HUES6 (cell line): ENCODE measurements at regions not wholly inside any gene's neighbourhood (a gene's known extent, or its start where the extent isn't known, plus 50 kb on each side); places are given as distances from the start of the nearest gene placed in this dataset.

Experiments used
- H3K27ac ChIP-seq: 2 replicates; pipeline ENCODE4 v1.7.0; 2013; ENCODE audit warnings: low read depth, mild to moderate bottlenecking, low read length, inconsistent platforms
- H3K27me3 ChIP-seq: 2 replicates; pipeline ENCODE4 v1.6.1; 2013; ENCODE audit warnings: low read length; ENCODE audit not compliant: control insufficient read depth, insufficient read depth
- H3K36me3 ChIP-seq: 2 replicates; pipeline ENCODE4 v1.6.1; 2013; ENCODE audit warnings: low read length; ENCODE audit not compliant: control insufficient read depth, insufficient read depth
- H3K4me1 ChIP-seq: 2 replicates; pipeline ENCODE4 v1.6.1; 2013; ENCODE audit warnings: low read length; ENCODE audit not compliant: control insufficient read depth, insufficient read depth
- H3K4me3 ChIP-seq: 2 replicates; pipeline ENCODE4 v1.5.1; 2013; ENCODE audit warnings: low read depth, low read length
- H3K9ac ChIP-seq: one replicate; pipeline ENCODE4 v1.6.1; 2013; ENCODE audit warnings: mild to moderate bottlenecking, low read length
- H3K9me3 ChIP-seq: 2 replicates; pipeline ENCODE4 v1.6.1; 2013; ENCODE audit warnings: low read depth, low read length; ENCODE audit not compliant: control insufficient read depth, insufficient read depth

DNA sequence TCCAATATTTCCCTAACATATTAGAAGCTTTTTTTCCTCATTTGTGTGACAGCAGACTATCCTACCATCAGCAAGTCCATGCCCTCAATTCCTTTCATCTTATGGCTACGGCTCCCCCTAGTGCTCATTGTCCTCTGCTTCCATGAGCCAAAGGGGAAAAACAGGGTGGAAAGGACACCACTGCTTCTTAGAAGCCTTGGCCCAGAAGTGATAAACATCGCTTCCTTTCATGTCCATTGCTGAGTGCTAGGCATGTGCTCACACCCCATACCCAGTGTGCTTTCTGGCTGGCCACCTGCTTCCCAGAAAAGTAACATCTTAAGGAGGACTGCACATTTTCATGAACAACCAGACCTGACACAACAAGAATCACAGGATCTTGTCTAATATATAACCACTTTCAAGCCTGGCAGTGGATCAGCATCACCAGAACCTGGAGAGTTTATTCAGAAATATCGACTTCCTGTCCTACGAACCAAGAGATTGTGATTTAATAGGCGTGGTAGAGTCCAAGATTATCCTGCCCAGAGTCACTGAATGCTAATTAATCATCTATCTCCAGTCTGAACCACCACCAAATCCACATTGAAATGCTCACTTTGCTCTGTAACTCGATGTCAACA, 650.5 kb upstream of the SORCS1 start:
- no peaks in the 10 kb centered on the region for H3K36me3 ChIP-seq
- no peak overlapping the region for H3K9ac ChIP-seq
- H3K27ac ChIP-seq = no peak overlapping the region
- H3K4me1 ChIP-seq = no peaks in the 10 kb centered on the region
- no peaks in the 10 kb centered on the region for H3K9me3 ChIP-seq
- H3K4me3 ChIP-seq = no peak overlapping the region
- H3K27me3 ChIP-seq = no peaks in the 10 kb centered on the region

DNA sequence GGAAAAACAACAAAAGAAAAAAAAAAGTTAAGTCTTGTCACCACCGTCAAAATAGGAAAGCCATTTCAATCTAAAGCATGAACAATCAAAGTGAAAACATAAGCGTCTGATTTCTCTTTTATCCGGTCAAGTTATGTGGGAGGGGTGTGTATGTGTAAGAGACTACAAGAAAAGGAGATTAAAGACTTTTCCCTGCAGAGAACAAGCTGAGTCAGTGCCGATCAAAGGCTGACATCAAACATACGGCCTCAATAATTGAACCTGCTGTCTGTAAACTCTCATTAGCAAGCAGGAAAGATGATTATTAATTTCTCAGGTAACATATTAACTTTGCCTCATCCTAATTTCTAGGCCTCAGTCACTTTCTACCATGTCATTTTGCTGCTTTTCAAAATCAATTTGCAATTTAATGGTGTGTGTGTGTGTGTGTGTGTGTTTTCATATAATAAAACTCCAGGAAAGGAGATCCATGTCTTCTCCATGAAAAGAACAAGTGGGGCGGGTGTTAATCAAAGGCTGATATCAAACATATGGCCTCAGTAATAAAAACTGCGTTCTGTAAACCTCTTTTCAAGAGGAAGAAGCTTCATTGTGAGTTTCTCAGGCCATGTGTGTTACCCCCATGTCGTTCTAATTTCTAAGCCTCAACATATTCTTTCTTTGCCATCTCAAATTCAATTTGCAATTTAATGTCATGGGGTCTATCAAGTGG, 649.1 kb upstream of the SORCS1 start:
- no peaks in the 10 kb centered on the region for H3K4me1 ChIP-seq
- H3K36me3 ChIP-seq = no peaks in the 10 kb centered on the region
- H3K27me3 ChIP-seq = no peaks in the 10 kb centered on the region
- H3K27ac ChIP-seq = no peak overlapping the region
- no peaks in the 10 kb centered on the region for H3K9me3 ChIP-seq
- H3K9ac ChIP-seq = no peak overlapping the region
- H3K4me3 ChIP-seq = no peak overlapping the region

DNA sequence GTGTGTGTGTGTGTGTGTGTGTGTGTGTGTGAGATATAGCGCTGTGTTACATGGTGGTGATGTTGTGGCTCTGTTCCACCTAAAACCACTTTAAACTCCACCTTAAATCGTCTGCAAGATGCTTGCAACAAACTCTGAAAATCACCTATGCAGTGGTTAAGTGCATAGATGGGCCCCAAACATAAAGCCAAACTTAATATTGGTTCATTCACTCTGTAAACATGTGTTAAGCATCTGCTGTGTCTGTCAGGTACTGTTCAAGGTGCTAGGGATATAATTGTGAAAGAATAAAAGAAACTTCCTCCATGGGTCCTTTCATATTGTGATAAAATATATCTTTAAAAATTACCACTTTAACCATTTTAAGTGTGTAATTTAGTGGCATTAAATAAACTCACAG, 645.4 kb upstream of the SORCS1 start:
- no peaks in the 10 kb centered on the region for H3K27me3 ChIP-seq
- H3K4me1 ChIP-seq = no peaks in the 10 kb centered on the region
- H3K36me3 ChIP-seq = no peaks in the 10 kb centered on the region
- H3K4me3 ChIP-seq = no peak overlapping the region
- no peak overlapping the region for H3K27ac ChIP-seq
- no peak overlapping the region for H3K9ac ChIP-seq
- H3K9me3 ChIP-seq = no peaks in the 10 kb centered on the region

DNA sequence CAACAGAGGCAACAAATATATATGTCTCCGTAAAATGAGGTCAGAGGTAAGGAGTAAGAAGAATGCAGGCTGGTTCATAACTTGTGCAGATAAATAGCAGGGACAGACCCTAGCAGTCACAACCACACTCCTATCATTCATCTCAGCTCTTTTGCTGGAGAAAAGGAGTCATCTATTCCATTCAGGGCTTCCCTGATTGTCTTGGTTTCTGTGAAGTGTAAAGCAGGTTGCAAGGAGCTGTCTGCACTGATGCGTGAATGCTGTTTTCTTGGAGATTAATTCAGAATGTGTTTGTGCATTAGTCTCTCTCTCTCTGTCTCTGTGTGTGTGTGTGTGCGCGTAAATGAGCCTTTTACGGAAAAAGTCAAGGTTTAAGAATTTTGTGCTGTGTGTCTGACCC, 643.3 kb upstream of the SORCS1 start:
- Histone ChIP-seq H3K4me3 (no peak overlapping the region), H3K27me3 (no peaks in the 10 kb centered on the region), H3K27ac (no peak overlapping the region), H3K36me3 (no peaks in the 10 kb centered on the region), H3K9ac (no peak overlapping the region), H3K4me1 (no peaks in the 10 kb centered on the region), H3K9me3 (no peaks in the 10 kb centered on the region)

DNA sequence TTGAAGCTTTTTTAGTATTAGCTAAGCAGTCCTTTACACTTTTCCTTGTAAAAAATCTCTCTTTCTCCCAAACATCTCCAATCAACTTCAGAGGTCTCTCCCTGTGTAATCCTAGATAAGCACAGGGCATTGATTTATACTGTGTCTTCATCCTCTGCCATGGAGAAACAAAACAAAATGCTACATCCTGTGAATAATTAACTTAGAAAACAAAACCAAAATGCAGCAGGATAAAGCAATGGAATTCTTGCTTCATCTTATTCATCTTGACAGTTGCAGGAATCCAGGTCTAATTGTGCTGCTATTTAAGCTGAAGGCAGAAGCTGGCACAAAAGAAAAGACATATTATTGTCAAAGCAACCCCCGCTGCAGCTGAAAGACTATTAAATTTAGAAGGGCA, 641.5 kb upstream of the SORCS1 start:
- Histone ChIP-seq H3K4me1 (no peaks in the 10 kb centered on the region), H3K9me3 (no peaks in the 10 kb centered on the region), H3K36me3 (no peaks in the 10 kb centered on the region), H3K27me3 (no peaks in the 10 kb centered on the region), H3K4me3 (no peak overlapping the region), H3K9ac (no peak overlapping the region), H3K27ac (no peak overlapping the region)

DNA sequence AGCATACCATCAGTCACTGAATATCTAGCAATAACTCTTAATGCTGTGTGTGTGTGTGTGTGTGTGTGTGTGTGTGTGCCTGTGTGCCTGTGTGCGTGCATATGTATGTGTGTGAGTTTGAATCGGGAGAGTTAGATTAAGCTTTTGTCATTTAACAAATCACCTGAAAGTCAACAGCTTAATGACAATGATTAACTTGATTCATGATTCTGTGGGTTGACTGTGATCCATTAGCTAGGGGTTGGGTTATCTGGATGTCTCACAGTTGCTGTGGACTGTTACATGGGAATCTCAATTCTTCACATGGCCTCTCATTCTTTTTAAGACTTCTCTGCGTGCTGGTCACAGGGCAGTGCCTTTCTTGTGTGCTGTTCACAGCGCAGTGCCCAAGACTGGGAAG, 639.0 kb upstream of the SORCS1 start:
- Histone ChIP-seq H3K9me3 (no peaks in the 10 kb centered on the region), H3K27ac (no peak overlapping the region), H3K9ac (no peak overlapping the region), H3K36me3 (no peaks in the 10 kb centered on the region), H3K4me3 (no peak overlapping the region), H3K4me1 (no peaks in the 10 kb centered on the region), H3K27me3 (no peaks in the 10 kb centered on the region)

DNA sequence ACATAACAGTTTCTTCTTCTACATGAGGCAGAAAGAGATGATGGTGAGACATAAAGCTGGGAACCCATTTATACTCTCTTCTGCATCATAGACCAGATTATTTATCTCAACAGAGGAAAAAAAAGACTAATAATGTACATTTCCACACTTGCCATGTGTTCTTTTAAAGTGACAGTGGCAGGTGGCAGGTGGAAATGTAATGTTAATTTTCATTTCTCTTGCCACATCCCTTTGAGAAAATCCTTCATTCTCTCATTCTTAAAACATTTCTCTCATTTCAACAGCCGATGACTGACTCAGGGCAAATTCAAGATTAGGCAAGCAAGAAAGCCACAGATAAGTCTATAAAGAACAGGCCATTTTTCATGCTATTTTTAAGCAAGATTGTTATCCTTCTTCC, 635.6 kb upstream of the SORCS1 start:
- Histone ChIP-seq H3K4me3 (no peak overlapping the region), H3K36me3 (no peaks in the 10 kb centered on the region), H3K9ac (no peak overlapping the region), H3K9me3 (no peaks in the 10 kb centered on the region), H3K4me1 (no peaks in the 10 kb centered on the region), H3K27me3 (no peaks in the 10 kb centered on the region), H3K27ac (no peak overlapping the region)

DNA sequence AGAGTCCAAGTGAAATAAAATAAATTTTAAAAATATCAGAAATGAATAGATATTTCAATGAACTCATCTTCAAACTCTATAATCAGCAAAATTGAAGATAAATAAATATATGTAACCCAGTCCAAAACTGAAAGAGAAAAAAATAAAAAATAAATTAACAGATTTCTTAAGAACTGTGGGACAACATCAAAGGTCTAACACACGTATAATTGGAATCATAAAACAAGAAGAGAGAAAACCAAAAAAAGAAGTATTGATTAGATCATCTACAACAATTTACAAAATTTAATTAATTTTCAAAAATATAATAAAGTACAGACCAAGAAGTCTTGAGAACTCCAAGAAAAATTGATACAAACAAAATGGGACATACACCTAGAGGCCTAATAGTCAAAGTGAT, 625.8 kb upstream of the SORCS1 start:
- Histone ChIP-seq H3K27me3 (no peaks in the 10 kb centered on the region), H3K27ac (no peak overlapping the region), H3K36me3 (no peaks in the 10 kb centered on the region), H3K9me3 (peaks cover 6% of the 10 kb centered on the region; the same call in 1 of the 2 replicates), H3K4me1 (no peaks in the 10 kb centered on the region), H3K9ac (no peak overlapping the region), H3K4me3 (no peak overlapping the region)

DNA sequence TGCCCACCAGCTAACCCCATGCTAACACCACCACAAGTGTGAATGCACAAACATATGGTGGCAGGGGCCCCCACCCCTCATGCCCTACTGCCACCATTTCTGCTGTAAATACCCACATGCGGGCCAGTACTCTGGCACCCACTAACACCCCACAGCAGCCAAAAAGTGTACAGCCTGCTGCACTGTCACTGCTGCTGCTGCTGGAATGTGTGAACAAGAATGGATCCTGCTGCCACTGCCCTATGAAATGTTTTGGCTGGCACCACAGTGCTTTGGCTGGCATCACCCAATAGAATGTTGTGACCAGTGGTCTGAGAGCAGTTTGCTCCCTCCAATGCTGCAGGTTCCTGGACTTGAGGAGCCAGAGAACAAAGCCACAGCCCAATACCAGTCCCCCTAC, 606.6 kb upstream of the SORCS1 start:
- no peak overlapping the region for H3K27ac ChIP-seq
- H3K27me3 ChIP-seq = no peaks in the 10 kb centered on the region
- no peaks in the 10 kb centered on the region; the same call in 1 of the 2 replicates for H3K4me1 ChIP-seq
- no peaks in the 10 kb centered on the region for H3K9me3 ChIP-seq
- no peaks in the 10 kb centered on the region for H3K36me3 ChIP-seq
- no peak overlapping the region for H3K4me3 ChIP-seq
- no peak overlapping the region for H3K9ac ChIP-seq

DNA sequence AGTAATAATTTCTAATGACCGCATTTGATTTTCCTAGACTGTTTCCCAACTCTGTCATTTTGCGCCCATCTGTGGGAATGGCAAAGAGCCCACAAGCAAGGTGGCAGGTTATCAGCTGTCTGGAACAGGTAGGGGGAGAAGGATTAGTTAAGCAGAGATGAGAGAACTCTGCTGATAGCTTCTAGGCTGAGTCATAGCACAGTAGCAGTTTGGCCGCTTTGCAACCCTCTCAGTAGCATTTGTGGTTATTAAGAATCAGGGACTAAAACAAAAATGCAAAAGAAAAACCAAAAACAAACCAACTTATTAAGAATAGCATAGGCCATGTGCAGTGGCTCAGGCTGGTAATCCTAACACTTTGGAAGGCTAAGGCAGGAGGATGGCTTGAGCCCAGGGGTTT, 602.7 kb upstream of the SORCS1 start:
- H3K9me3 ChIP-seq = no peaks in the 10 kb centered on the region
- H3K9ac ChIP-seq = no peak overlapping the region
- no peak overlapping the region for H3K27ac ChIP-seq
- H3K4me3 ChIP-seq = no peak overlapping the region
- no peaks in the 10 kb centered on the region for H3K36me3 ChIP-seq
- H3K4me1 ChIP-seq = no peaks in the 10 kb centered on the region; the same call in 1 of the 2 replicates
- no peaks in the 10 kb centered on the region for H3K27me3 ChIP-seq

DNA sequence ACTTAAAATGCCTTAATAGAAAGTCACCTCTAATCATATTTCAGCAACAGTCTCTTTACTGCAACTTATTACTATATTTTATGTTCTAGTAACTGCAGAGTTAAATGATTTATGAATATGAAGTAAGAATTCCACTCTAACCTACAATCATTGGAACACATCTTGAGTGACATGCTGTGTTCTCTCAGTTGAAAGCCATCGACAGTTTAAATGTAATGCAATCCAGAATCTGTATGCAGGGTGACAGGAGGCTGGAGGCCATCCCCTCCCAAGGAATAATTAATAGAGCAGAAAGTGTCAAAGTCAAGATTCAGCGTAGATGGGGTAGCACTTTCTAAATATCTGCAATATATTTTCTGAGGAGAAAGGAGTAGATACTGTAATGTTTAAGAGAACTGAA, 590.3 kb upstream of the SORCS1 start:
- H3K4me1 ChIP-seq = no peaks in the 10 kb centered on the region
- H3K27ac ChIP-seq = no peak overlapping the region
- H3K27me3 ChIP-seq = no peaks in the 10 kb centered on the region
- no peak overlapping the region for H3K4me3 ChIP-seq
- H3K9ac ChIP-seq = no peak overlapping the region
- H3K36me3 ChIP-seq = no peaks in the 10 kb centered on the region
- H3K9me3 ChIP-seq = no peaks in the 10 kb centered on the region
